ENCODE measurements at regions not wholly inside any gene's neighbourhood (a gene's known extent, or its start where the extent isn't known, plus 50 kb on each side); places are given as distances from the start of the nearest gene placed in this dataset.

GRCh38 chr6:8578006-8578405, 142.7 kb upstream of the SLC35B3 start (continued):
- TF ChIP-seq DBP (CRISPR knock-in tag; IDR thresholded peaks at IDR 0.05; ENCODE audit: not compliant biosample characterization) (no peak), RXRB (CRISPR knock-in tag; IDR thresholded peaks at IDR 0.05; ENCODE audit: borderline replicate concordance) (no peak), YEATS2 (CRISPR knock-in tag; IDR thresholded peaks at IDR 0.05; ENCODE audit: borderline replicate concordance) (no peak), AHDC1 (CRISPR knock-in tag; IDR thresholded peaks at IDR 0.05; ENCODE audit: borderline replicate concordance) (no peak), PBX2 (CRISPR knock-in tag; IDR thresholded peaks at IDR 0.05) (no peak), ZNF296 (CRISPR knock-in tag; conservative IDR thresholded peaks at IDR 0.05) (no peak), SOX6 (IDR thresholded peaks at IDR 0.05) (no peak), SOX6 (CRISPR knock-in tag; IDR thresholded peaks at IDR 0.05) (no peak), HNF1A (IDR thresholded peaks at IDR 0.05; ENCODE audit: low read depth) (no peak), HNF1A (CRISPR knock-in tag; IDR thresholded peaks at IDR 0.05; ENCODE audit: borderline replicate concordance) (no peak), ZNF550 (CRISPR knock-in tag; IDR thresholded peaks at IDR 0.05; ENCODE audit: borderline replicate concordance) (no peak), RBFOX2 (IDR thresholded peaks at IDR 0.05; ENCODE audit: low read depth, low read length) (no peak), DDIT3 (CRISPR knock-in tag; IDR thresholded peaks at IDR 0.05) (no peak), ZNF598 (CRISPR knock-in tag; IDR thresholded peaks at IDR 0.05; ENCODE audit: borderline replicate concordance) (no peak)

Measured in HepG2 (cell line).